ENCODE measurements at regions not wholly inside any gene's neighbourhood (a gene's known extent, or its start where the extent isn't known, plus 50 kb on each side); places are given as distances from the start of the nearest gene placed in this dataset.

DNA sequence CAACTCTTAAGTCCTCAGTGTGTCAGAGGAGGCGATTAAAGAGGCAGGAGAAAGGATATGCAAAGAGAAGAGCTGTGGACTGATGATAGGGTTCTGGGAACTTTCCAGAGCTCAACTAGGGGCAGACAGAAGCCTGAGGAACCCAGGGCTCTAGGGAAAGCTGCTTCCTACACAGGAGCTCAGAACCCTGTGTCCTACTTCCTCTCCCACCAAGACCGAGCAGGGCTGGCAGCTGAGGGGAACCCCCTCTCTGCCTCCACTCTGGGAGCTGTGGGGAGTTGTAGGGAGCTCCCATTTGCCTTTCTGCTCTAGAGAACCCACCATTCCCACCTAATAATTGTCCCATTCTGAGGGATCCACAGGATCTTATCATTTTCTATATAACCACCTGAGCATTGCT is 674.3 kb downstream of the ACTL7B start:
- no peak for ATAC-seq

DNA sequence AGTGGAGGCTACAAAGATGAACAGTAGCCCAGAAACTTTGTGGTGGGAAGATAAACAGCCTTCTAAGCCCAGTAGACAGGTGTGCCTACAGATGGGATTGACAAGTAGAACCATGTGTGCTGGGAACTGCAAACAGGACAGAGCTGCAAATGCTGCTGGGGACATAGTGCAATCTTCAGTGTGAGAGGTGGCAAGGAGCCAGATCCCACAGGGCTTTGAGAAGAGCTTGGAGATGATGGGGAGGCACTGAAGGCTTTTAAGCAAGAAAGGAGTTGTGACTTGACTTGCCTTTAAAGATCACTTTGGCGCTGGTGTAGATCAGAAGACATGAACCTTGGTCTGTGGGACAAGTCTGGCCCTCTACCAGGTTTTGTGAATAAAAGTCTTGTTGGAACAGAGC is 675.2 kb downstream of the ACTL7B start:
- ATAC-seq = no peak

DNA sequence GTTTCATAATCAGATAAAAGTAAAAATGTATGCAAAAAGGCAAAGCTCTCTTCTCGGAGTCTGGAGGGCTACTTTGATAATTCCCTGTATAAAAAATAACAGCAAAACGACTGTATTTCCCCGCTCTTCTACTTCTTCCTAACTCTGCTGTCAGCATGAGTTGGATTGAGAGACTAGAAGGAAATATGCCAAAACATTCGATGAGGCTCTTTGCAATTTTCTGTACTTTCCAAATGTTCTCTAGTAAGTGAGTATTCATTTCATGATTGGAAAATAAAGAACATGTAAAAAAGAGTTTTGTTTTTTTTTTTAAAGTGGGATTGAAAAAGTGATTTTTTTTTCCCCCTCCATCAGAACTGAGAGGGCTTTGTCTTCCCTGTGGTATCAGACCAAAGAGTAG is 677.5 kb downstream of the ACTL7B start:
- ATAC-seq = no peak

DNA sequence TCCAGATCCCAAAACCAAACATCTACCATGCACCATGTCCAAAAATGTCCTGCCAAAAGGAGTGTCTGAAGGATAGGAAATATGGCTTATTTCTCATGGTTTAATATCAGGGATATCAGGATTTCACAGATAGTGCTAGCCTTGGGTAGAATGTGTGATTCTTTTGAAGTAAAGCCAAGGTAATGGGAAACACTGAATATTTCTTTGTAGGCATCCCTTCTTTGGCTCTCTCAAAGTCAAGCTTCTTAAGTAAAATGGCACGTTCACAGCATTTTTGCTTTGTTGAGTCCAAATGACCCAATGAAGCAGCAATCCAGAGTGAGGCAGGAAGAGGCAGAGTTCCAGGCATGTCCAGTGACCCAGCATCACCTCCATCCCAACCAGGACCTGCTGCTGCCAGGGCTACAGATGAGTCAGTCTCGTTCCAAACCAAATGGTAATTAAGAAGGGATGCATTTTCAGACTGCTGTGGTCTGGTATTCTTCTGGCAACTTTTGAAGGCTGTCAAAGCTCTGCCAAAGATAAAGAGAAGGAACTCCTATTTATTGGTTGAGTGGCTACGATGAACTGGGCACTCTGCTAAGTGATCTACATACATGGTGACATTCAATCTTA is 678.8 kb upstream of the KLF4 start:
- no peak for ATAC-seq

DNA sequence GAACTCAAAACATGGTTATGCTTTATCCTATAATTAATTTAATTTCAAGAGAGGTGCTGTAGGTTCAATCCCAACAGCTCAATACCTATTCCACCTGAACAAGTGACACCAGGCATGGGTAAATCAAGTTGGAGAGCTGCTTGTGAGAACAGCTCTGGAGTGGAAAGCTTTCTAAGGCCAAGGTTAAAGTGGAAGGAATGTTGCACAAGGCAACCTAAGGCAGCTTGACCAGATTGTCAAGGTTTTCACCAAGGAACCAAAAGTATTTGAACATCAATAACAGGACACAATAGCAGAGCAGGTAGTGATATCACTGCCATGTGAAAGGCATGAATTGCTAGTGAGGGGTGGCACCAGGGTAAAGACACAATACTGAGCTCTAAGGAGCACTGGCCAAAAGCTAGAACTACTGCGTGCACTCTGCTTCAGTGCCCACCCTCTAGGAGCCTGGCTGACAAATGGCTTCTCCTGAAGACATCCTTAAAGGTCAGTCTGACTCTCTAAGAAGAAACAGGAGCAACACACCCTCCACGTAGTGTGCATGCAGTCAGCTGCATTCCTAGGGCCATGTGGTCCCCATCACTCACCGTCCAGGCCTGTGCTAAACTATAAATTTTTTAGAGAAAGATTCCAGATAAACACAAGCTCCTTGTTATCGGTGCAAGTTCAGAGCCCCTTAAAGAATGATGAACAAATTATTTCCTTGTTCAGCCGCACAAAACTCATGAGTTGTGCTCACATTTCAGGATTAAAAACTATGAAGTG is 677.7 kb upstream of the KLF4 start:
- no peak for ATAC-seq

DNA sequence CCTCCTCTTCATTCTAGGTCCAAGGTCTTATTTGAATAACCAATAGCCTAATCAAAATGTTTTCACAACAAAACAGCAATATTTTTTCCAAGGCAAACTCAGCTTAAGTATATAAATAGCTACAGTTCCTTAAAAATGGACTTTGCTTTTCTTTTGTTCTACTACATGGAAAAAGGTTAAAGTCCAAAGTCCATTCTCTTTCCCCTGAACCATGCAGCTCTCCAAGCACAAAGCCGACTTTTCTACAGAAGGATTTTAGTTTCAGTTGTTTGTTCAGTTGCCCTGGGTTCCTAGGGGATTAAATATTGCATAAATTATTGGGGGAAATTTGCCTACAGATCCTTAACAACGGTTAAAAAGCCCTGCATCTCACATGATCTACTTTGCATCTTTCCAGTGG is 677.0 kb upstream of the KLF4 start:
- ATAC-seq = no peak

DNA sequence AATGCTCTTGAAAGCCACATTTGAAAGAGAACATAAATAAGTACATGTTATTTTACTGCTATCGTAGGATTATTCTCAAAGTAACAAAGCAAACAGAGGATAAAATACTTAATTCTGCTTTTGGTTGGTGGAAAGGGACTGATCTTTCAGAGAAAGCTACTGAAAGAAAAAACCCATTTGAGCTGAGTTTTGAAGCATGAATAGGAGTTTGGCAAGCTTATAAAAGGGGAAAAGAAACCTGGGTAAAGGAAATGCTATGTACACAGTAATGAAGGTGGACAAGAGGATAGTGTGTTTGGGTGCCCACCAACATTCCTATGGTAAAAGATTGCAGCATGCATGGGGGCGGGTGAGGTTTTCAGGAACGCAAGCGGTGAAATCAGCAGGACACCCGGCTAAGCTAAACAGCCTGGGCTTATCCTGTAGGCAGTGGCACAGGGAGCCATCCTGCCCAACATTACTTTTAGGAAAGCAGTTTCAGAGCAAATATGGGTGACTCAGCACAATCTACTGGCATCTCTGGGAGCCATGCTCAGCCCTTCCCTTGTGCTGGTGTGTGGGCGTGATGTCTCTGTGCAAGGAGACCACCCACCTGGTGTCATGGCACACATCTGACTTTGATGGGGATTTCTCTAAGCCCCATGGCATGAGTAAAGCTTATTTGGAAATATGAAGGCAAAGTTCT is 673.9 kb upstream of the KLF4 start:
- no peak for ATAC-seq

DNA sequence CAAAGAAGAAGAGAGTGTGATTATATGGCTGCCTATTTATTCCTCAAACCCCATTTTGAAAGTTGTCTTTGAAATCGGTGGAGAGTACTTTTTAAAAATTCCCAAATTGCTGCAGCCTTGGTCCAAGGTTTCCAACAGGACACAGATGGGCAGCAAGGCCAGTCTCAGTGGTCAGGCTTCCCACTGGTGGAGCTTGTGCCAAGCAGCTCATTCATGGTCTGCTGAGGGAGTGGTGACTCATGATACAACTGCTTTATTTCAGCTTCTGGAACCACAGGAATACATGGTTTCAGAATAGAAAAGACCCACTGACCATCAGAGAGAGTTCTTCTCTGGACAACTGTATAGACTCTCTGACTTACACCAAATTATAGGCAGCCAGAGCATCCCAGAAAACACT is 673.1 kb upstream of the KLF4 start:
- ATAC-seq = no peak

DNA sequence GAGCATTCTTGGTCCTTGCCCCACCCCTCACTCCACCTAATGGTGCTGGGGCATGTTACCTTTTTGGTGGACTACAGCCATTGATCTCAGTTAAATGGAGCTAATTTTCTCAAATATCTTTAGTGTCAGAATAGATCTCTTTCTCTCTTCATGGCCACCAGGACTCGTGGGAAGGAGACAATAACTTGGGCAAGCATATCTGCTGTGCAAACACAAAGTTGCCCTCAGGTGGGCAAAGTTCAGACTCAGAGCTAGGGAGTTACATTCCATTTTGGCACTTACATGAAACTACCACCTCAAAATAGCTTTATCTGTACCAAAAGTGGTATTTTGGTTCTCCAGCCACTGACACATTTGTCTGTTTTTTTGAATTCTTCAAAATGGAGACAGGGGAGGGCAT is 671.9 kb upstream of the KLF4 start:
- ATAC-seq = no peak

DNA sequence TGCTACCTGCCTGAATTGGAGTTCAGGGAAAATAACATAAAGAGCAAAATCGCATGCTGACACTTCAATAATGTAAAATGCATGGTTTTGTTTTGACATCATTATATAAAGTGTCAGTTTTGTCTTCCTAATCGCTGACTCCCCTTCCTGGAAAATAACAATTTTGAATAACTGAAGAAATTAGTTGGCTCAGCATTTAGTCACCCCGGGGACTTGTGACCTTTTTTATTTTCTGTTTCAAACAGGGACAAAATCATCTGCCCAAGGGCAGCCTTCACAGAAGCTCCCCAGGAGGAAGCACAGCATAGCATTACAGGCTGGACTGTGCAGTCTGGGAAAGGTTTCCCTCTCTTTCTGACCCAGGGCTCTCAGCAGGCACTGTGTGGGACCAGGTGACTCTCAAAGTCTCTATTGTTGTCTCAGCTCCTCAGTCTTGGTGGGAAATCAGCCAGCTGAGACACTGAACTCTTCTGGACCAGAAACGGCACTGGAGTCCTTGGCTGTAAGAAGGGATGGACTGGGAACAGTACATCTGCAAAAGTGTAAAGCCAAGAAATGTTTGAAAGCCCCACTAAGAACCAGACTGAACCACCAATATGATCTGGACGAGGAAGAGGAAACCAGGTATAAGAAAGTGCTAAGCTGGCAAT is 671.3 kb upstream of the KLF4 start:
- ATAC-seq = no peak

DNA sequence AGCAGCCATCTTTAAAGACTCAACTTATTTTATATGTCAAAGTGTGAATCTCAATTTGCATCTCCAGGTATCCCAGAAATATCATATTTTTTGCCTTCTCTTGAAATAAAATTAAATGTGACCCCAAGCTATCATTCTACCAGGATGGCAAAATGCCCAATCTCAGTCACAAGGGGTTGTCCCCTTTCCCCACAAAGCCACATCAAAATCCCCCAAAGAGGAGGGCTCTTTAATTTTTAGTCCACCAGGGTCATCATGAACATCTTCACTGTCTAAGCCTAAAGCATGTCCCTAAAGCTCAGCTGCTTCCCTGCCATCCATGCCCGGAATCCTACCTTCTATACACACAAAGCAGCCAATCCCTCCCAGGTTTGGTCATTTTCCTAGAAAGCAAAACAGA is 670.5 kb upstream of the KLF4 start:
- ATAC-seq = no peak

DNA sequence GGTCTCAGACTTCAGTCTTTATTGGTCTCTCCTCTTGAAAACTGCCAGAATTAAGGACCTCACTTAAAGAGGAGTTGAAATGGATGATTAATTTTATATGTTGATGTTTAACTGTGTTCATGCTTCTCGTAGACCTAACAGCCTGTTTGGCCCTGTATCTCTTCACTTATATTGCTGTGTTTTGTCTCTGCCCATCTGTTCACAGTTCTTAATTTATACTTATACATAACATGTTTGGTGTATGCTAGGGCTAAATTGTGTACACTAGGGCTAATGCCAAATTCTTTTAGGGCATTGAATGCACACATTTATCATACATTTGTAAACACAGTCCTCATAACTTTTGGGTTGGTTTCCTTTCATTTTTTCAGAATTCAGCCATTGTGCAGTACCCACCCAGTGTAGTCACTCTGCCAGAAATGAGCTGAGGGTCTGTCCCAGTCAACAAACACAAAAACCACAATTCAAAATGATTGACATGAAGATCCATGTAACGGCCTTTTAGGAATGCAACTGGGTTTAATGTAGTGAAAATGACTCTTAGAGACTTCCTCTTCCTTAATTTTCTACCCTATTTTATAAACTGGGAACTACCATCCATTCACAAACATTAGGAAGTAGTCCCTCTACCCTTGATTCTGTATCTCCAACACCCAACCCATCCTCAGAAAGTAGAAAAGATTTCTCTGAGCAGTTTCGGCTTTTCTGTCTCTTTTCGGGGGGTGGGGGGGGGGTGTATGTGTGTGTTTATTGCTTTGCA is 668.8 kb upstream of the KLF4 start:
- ATAC-seq = no peak

DNA sequence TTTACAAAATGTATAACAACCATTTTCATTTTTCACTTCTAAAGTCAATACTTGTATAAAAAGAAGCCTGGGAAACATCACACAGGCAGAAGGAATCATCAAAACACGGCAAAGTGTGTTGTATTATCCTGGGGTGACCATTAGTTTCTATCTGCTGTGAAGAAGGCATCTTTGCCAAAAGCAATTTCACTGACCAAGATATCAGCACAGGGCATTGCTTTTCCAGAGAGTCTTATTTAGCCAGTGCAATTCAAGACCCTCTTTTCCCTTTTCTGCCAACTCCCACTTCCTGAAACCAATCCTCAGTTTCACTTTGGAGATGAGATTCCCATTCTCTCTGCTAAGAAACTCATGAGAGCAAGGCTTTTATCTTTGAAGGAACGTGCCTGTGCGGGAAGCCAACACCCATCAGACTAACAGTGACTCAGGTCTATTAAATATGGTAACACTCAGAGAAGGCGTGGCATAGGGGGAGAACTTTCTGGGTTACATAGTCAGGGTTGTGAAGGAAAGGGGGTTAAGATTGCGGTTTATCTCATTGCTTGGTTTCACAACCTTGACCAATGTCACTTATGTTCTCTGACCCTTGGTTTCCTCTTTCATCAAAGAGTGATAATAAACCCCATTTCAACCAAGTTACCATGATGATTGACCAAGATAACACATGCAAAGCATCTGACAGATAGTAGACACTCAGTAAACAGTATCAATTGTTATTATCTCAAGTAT is 666.9 kb upstream of the KLF4 start:
- peak; percentile 92 for ATAC-seq

DNA sequence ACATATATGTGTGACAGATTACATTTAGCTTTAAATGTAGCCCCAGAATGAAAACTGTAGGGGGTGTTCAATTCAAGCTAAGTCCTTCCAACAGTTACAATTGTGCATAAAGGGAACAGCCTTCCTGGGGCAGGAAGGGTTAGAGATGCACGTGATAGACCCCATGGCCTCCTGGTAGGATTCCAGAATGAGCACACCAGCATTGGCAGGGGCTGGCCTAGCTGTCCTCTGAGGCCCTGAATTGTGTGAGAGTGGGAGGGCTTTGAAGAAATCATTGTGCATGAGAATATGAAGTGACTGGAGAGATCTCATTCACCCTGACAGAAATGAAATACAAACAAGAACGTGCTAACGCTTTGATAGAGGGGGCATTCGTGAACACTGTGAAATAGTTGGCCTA is 663.8 kb upstream of the KLF4 start:
- no peak for ATAC-seq

DNA sequence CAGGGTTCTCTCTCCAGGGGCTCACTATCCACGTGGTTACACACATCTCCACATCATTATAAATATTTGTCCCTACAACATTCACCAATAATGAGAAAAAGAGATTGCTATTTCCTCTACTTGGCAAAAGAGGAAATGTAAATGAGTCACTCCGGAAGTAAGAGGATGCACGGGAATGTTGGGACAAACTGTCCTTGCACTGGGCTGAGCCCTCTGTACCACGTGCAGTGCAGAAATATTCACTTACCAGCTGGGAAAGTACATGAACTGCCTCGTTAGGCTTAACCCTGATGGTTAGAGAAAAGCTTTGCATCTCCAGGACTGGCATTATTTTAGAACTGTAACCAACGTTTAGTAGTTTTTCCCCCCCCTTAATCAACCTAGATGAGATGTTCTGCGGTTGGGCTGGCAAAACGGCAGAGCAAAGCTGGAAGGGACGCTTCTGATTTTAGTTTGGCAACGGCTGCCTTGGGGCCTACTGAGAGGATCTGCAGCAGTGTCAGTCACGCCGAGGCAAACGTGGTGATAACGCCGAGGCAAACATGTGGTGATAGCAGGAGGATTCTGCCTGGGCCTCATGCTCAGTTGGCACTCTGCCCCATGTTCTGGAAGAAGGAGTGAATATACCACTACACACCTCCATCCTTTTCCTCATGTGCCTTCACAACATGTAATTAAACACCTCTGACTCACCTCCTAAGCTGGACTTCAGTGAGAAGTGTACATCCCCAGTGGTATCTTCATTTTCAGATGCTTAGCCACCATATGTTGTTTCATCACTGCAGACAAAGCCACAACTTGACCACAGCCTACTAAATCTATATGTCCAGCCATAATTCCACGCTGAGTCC is 661.4 kb upstream of the KLF4 start:
- peak; percentile 67 for ATAC-seq

DNA sequence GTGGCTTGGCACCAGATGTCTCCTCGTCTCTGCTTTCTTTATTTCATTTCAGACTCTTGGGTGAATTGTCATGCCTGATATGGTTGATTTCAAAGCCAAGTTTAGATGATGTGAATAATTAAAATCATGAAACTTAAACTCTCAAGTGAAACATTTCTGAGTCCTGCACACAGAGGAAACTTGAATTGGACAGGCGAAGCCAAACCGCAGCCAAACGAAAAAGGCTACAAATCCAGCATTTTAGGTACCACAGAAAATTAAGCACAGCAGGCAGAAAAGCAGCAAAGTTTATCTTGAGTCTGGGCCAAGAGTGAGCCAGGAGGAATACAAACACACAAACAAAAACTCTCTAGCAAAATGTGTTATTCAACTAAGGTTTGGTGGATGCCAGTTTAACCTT is 659.8 kb upstream of the KLF4 start:
- no peak for ATAC-seq

DNA sequence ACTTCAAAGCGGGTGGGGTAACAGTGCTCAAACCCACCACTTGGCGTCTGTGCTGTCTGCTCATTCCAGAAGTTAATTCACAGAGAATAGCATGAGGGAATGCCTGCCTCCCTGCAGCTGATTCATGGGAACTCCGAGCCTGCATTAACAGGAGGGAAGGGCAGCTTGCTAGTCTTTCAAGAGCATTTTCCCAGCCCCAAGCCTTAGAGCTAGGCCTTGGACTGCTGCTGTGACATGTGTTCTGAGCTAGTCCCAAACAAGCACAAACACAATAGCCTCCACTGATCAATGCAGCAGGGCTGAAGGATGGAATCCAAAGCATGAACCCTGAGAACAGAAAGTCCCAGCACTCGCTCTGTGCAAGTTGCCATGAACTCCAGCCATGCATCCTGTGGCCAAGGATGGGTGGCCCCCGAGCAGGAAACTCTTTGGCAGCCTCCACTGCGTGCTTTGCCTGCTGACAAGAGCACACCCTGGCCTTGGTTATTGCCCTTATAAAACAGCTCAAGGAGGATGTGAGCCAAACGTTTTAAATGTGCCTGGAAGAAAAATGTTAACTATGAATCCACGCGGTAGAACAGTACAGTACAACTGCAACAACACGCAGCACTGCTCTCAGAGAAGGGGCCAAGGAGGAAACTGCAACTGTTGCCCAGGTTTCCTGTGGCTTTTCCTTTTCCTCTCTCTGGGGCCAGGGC is 653.1 kb upstream of the KLF4 start:
- ATAC-seq = peak; percentile 84

DNA sequence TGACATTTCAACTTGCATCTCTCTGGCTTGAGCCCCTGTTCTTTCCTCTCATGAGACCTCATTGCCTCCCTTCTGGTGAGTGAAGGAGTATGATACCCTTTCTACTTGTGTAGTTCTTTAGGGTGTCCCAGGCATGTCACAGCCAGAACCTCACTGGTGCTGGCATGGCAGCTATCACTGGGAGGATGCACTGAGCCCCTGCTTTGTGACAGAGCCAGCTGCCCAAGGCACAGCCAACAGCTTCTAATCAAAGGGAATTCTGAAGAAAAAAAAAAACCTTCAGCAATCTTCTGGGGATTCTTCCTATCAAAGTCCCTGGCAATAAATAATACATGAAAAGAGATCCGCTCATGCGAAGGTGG is 652.6 kb upstream of the KLF4 start:
- no peak for ATAC-seq

DNA sequence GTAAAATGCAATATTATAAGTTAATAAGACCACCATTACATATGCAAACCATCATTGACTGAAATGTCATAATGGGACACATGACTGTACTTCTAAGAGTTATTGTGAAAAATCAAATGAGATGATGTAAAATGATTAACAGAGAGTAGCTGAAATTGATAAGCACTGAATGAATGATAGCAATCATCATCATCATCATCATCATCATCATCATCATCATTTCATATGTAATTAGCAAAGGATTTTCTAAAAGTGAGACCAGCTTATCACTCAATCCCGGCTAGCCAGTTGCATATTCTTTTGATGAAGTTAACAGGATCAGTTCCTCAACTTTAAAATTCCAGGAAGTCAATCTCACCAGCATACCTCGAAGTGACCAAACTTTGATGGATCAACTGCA is 650.3 kb upstream of the KLF4 start:
- ATAC-seq = no peak

DNA sequence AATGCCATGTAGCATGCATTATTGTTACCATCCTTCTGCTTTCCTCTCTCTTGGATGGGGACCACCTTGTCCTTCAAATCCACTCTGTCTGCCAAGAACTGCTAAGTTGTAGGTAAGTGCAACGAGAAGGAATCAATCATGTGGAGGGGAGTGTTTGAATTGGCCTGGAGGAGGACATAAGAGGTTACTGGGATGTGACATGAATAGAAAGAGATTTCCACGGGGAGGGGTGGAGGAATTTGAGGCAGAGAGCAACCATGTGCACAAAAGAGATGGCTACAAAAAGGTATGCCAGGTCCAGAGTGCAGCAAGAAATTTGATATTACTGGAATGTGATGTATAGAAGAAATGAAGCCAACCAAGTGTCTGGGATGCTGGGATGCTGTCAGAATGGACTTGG is 648.9 kb upstream of the KLF4 start:
- ATAC-seq = no peak

DNA sequence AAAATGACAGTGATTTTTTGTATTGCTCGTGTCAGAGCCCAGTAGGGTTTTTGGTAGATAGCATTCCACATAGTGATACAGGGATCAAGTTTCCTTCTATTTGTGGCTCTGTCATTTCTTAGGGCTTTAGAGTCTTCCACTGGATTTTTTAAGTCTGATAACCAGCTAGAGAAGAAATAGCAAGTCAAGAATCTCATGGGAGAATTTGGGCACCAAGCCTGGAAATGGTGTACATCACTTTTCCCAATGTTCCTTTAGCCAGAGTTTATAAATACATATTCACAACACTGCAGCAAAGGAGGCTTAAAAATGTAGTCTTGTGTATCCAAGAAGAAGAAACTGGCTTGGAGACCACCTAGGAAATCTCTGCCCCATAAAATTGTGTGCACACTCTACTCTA is 647.1 kb upstream of the KLF4 start:
- ATAC-seq = no peak
